ENCODE measurements at regions not wholly inside any gene's neighbourhood (a gene's known extent, or its start where the extent isn't known, plus 50 kb on each side); places are given as distances from the start of the nearest gene placed in this dataset.

- TF ChIP-seq CTCF (IDR thresholded peaks at IDR 0.05) (no peak), POLR2A (IDR thresholded peaks at IDR 0.05) (no peak), POLR2AphosphoS5 (IDR thresholded peaks at IDR 0.05) (no peak)
Measured at GRCh38 chrX:147738265-147738664, 173.5 kb upstream of the FMR1 start.
